ENCODE measurements at regions not wholly inside any gene's neighbourhood (a gene's known extent, or its start where the extent isn't known, plus 50 kb on each side); places are given as distances from the start of the nearest gene placed in this dataset.

GRCh38 chr3:128569756-128570155 lies 76.8 kb upstream of the GATA2 start:
- Histone ChIP-seq H3K27me3 (no peaks in the 10 kb centered on the region), H3K36me3 (no peaks in the 10 kb centered on the region), H3K4me1 (peaks cover 8% of the 10 kb centered on the region), H3K9me3 (no peaks in the 10 kb centered on the region), H3K4me3 (ENCODE audit: low read depth, low read length) (no peak overlapping the region)
- no peak for TF ChIP-seq CTCF (IDR thresholded peaks at IDR 0.05; ENCODE audit: low read depth, low read length)
- DNase-seq, result no peak

GRCh38 chr3:128568602-128569490 lies 75.8 kb upstream of the GATA2 start:
- Histone ChIP-seq H3K27me3 (no peaks in the 10 kb centered on the region), H3K36me3 (no peaks in the 10 kb centered on the region), H3K9me3 (no peaks in the 10 kb centered on the region), H3K4me1 (peaks cover 3% of the 10 kb centered on the region), H3K4me3 (ENCODE audit: low read depth, low read length) (no peak overlapping the region)
- no peak for DNase-seq
- TF ChIP-seq CTCF (IDR thresholded peaks at IDR 0.05; ENCODE audit: low read depth, low read length), result no peak

DNA sequence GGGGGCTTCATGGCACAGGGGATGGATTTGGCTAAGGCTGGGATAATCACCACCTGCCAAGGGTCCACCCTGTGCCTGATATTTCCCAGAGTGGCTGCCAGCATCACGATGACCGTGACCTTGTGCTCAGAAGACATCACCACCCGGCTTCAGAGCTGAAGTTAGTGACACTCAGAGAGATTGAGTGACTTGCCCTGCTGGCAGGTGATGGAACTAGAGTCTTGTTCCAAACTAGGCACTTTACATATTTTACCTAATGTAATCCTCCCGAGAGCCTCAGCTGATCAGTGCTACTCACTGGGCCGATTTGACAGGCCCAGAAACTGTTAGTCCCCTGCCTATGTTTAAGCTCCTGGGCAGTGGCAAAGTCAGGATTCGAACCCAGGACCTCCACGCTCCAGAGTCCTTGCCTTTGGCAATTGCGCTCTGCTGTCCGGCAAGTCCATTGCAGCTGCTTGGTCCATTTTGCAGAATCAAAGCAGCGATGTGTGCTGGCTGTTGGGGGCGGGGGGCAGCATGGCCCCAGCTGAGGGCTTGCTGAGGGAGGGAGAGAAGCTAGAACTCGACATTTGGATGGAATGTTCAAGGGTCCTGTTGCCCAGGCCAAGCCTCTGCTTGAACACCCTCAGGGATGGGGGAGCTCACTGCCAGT lies 74.8 kb upstream of the GATA2 start:
- no peaks in the 10 kb centered on the region for H3K9me3 ChIP-seq
- H3K36me3 ChIP-seq, result no peaks in the 10 kb centered on the region
- H3K4me1 ChIP-seq, result no peaks in the 10 kb centered on the region; the same call in 1 of the 2 replicates
- no peak; the same call in 1 of the 2 replicates for TF ChIP-seq CTCF (IDR thresholded peaks at IDR 0.05; ENCODE audit: low read depth, low read length)
- H3K4me3 ChIP-seq (ENCODE audit: low read depth, low read length), result no peak overlapping the region
- DNase-seq, result no peak
- no peaks in the 10 kb centered on the region for H3K27me3 ChIP-seq

- no peak for TF ChIP-seq CTCF (IDR thresholded peaks at IDR 0.05; ENCODE audit: low read depth, low read length)
- Histone ChIP-seq H3K4me3 (ENCODE audit: low read depth, low read length) (no peak overlapping the region), H3K36me3 (no peaks in the 10 kb centered on the region), H3K4me1 (no peaks in the 10 kb centered on the region), H3K9me3 (no peaks in the 10 kb centered on the region), H3K27me3 (no peaks in the 10 kb centered on the region)
- DNase-seq, result no peak
These were observed 74.1 kb upstream of the GATA2 start for GRCh38 chr3:128567141-128567540.

GRCh38 chr3:128563439-128563838 lies 70.4 kb upstream of the GATA2 start:
- no peaks in the 10 kb centered on the region for H3K36me3 ChIP-seq
- H3K27me3 ChIP-seq, result no peaks in the 10 kb centered on the region
- no peaks in the 10 kb centered on the region for H3K9me3 ChIP-seq
- no peak for TF ChIP-seq CTCF (IDR thresholded peaks at IDR 0.05; ENCODE audit: low read depth, low read length)
- H3K4me3 ChIP-seq (ENCODE audit: low read depth, low read length), result no peak overlapping the region
- no peak for DNase-seq
- no peaks in the 10 kb centered on the region for H3K4me1 ChIP-seq

DNA sequence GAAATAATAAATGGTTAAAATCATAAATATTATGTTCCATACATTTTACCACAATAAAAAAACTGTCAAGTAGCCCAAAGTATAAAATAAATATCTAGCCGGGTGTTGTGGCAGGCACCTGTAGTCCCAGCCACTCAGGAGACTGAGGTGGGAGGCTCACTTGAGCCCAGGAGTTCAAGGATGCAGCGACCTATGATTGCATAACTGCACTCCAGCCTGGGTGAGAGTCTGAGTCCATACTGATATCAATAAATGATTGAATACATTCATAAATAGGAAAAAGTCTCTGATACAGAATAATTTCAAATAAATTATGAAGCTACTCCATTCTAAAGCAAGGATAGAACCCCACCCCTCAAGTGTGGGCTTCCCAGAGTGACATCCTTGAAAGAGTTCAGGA lies 68.5 kb upstream of the GATA2 start:
- TF ChIP-seq CTCF (IDR thresholded peaks at IDR 0.05; ENCODE audit: low read depth, low read length), result no peak
- H3K9me3 ChIP-seq, result no peaks in the 10 kb centered on the region
- no peaks in the 10 kb centered on the region for H3K36me3 ChIP-seq
- no peaks in the 10 kb centered on the region for H3K4me1 ChIP-seq
- H3K4me3 ChIP-seq (ENCODE audit: low read depth, low read length), result no peak overlapping the region
- DNase-seq, result no peak
- no peaks in the 10 kb centered on the region for H3K27me3 ChIP-seq
